HG03442 (cell line): ENCODE measurements at regions not wholly inside any gene's neighbourhood (a gene's known extent, or its start where the extent isn't known, plus 50 kb on each side); places are given as distances from the start of the nearest gene placed in this dataset.
"Not testable (repeated sequence)": the region's sequence is repeated elsewhere in the genome, so short reads cannot be mapped to it uniquely, and the experiment has no call there.

Source experiments
- ATAC-seq: cut with Tn5 transposase; IDR thresholded peaks from one replicate; pipeline ENCODE4 v1.9.1; 2021; ENCODE audit warnings: mild to moderate bottlenecking, moderate library complexity; ENCODE audit not compliant: unreplicated experiment

GRCh38 chr5:155753943-155754581 is 572.9 kb upstream of the SGCD start:
- ATAC-seq: no peak

GRCh38 chr5:155759252-155759651 is 567.7 kb upstream of the SGCD start:
- no peak for ATAC-seq

- no peak for ATAC-seq
Measured at GRCh38 chr5:155759984-155760383, 567.0 kb upstream of the SGCD start.

- no peak for ATAC-seq
Measured at GRCh38 chr5:155761502-155761901, 565.5 kb upstream of the SGCD start.

- no peak for ATAC-seq
Measured at GRCh38 chr5:155765715-155766114, 561.2 kb upstream of the SGCD start.

- ATAC-seq: peak; percentile 71
Measured at GRCh38 chr5:155767470-155767869, 559.5 kb upstream of the SGCD start.

GRCh38 chr5:155768332-155768731 is 558.6 kb upstream of the SGCD start:
- no peak for ATAC-seq

GRCh38 chr5:155772009-155772662 is 554.8 kb upstream of the SGCD start:
- no peak for ATAC-seq

- ATAC-seq: no peak
Measured at GRCh38 chr5:155773680-155774079, 553.3 kb upstream of the SGCD start.

- ATAC-seq: no peak
Measured at GRCh38 chr5:155780260-155780659, 546.7 kb upstream of the SGCD start.

GRCh38 chr5:155783246-155783645 is 543.7 kb upstream of the SGCD start:
- ATAC-seq: no peak

- no peak for ATAC-seq
Measured at GRCh38 chr5:155783791-155784190, 543.2 kb upstream of the SGCD start.

- ATAC-seq: no peak
Measured at GRCh38 chr5:155786108-155786507, 540.9 kb upstream of the SGCD start.

- ATAC-seq: no peak
Measured at GRCh38 chr5:155792873-155793272, 534.1 kb upstream of the SGCD start.

GRCh38 chr5:155794795-155795194 is 532.2 kb upstream of the SGCD start:
- no peak for ATAC-seq

- no peak for ATAC-seq
Measured at GRCh38 chr5:155799308-155799707, 527.7 kb upstream of the SGCD start.

- no peak for ATAC-seq
Measured at GRCh38 chr5:155807884-155808576, 518.9 kb upstream of the SGCD start.

- ATAC-seq: no peak
Measured at GRCh38 chr5:155815248-155815647, 511.7 kb upstream of the SGCD start.

GRCh38 chr5:155822177-155822576 is 504.8 kb upstream of the SGCD start:
- ATAC-seq: no peak

GRCh38 chr5:155826611-155827507 is 500.1 kb upstream of the SGCD start:
- no peak for ATAC-seq

- ATAC-seq: not testable (repeated sequence)
Measured at GRCh38 chr5:155827508-155827815, 499.5 kb upstream of the SGCD start.
